Activated CD4-positive, alpha-beta T cell treated with anti-CD3 and anti-CD28 coated beads, Interleukin-2, amount 50 U/mL, for 24 hours (primary cell): ENCODE measurements at regions not wholly inside any gene's neighbourhood (a gene's known extent, or its start where the extent isn't known, plus 50 kb on each side); places are given as distances from the start of the nearest gene placed in this dataset.
"Not testable (repeated sequence)": the region's sequence is repeated elsewhere in the genome, so short reads cannot be mapped to it uniquely, and the experiment has no call there.

Experiments used
- DNase-seq, 2 donors: peaks; one replicate each; pipeline ENCODE4 v3.0.0-alpha.2; 2020; ENCODE audit warnings: low read depth in 1 of 2, low spot score in 1 of 2

GRCh38 chr3:178304758-178305467, 231.3 kb upstream of the KCNMB2 start:
- DNase-seq: no peak

GRCh38 chr3:178306432-178307115, 229.7 kb upstream of the KCNMB2 start:
- no peak for DNase-seq

GRCh38 chr3:178308771-178309170, 227.5 kb upstream of the KCNMB2 start:
- no peak for DNase-seq

- no peak for DNase-seq
Observed at GRCh38 chr3:178310949-178311348, 225.3 kb upstream of the KCNMB2 start.

- no peak for DNase-seq
Observed at GRCh38 chr3:178313716-178314115, 222.5 kb upstream of the KCNMB2 start.

GRCh38 chr3:178318340-178318739, 217.9 kb upstream of the KCNMB2 start:
- no peak for DNase-seq

GRCh38 chr3:178318941-178319816, 217.1 kb upstream of the KCNMB2 start:
- DNase-seq: no peak

GRCh38 chr3:178320456-178321351, 215.5 kb upstream of the KCNMB2 start:
- DNase-seq: no peak

GRCh38 chr3:178324356-178324755, 211.9 kb upstream of the KCNMB2 start:
- DNase-seq: no peak

- no peak for DNase-seq
Observed at GRCh38 chr3:178325330-178325729, 210.9 kb upstream of the KCNMB2 start.

GRCh38 chr3:178329936-178330335, 206.3 kb upstream of the KCNMB2 start:
- DNase-seq: no peak

- no peak for DNase-seq
Observed at GRCh38 chr3:178334239-178334638, 202.0 kb upstream of the KCNMB2 start.

- no peak for DNase-seq
Observed at GRCh38 chr3:178336336-178336735, 199.9 kb upstream of the KCNMB2 start.

- no peak for DNase-seq
Observed at GRCh38 chr3:178340506-178340905, 195.7 kb upstream of the KCNMB2 start.

GRCh38 chr3:178341636-178342035, 194.6 kb upstream of the KCNMB2 start:
- no peak for DNase-seq

- no peak for DNase-seq
Observed at GRCh38 chr3:178342111-178342510, 194.1 kb upstream of the KCNMB2 start.

GRCh38 chr3:178343433-178344038, 192.7 kb upstream of the KCNMB2 start:
- no peak for DNase-seq

- DNase-seq: no peak
Observed at GRCh38 chr3:178345944-178346343, 190.3 kb upstream of the KCNMB2 start.

- not testable (repeated sequence) for DNase-seq
Observed at GRCh38 chr3:178348561-178349217, 187.5 kb upstream of the KCNMB2 start.

GRCh38 chr3:178349218-178349596, 187.0 kb upstream of the KCNMB2 start:
- not testable (repeated sequence) for DNase-seq
